LNCAP (cell line): ENCODE measurements at regions not wholly inside any gene's neighbourhood (a gene's known extent, or its start where the extent isn't known, plus 50 kb on each side); places are given as distances from the start of the nearest gene placed in this dataset.

ENCODE experiments used
- CTCF ChIP-seq: fragments of 450-650 bp; IDR thresholded peaks from 2 replicates; pipeline ENCODE4 v1.5.1; 2017; ENCODE audit warnings: mild to moderate bottlenecking

DNA sequence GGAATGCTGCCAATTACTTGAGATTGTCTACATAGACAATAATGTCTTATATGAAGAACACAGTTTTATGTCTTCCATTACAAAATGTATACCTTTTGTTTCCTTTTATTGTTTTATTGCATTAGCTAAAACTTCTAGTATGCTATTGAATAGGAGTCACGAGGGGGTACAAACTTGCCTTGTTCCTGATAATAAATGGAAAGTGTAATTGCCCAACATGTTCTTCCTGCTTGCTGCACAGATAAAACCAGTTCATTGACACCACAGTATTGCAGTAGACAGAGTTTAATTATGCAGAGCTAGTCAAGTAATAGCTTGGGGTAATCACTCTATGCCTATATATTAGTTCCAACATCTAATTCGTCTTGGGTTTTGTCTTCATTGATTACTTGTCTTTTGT is 1276.2 kb upstream of the NRXN1 start:
- no peak for TF ChIP-seq CTCF

DNA sequence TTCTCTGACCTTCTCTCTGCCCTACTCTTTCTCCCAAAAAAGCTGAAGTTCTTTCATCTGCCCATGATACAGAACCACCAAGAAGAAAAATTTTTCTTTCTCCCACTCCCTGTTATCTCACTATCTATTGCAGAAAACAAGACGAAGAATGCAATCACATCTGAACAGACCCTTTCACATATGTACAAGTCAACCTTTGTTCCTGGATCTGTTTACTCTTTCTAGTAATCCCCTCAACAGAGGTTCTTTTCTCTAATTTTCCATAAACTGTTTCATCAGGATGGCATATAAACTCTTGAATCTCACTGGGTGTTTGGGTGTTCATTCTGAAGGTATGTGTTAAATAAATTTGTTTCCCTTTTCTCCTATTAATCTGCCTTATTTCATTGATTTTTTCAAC is 1262.7 kb upstream of the NRXN1 start:
- no peak for TF ChIP-seq CTCF

DNA sequence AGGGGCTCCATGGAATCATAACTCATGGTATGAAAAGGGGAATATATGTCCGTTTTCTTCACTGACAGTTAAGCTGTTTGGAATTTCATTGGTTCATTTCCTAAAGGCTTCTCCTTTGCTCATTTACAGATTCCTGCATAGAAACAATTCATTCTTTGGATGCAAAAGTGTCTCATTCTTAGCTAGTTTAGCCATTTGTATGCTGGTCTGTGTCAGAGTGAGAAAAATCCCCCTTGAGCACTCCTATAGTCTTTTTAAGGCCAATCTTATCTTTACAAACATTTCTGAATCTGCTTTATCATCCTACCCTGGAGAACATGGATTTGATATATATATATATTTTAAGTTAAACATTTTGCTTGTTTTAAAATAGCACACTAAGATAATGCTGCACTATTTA is 1260.9 kb upstream of the NRXN1 start:
- TF ChIP-seq CTCF = no peak

DNA sequence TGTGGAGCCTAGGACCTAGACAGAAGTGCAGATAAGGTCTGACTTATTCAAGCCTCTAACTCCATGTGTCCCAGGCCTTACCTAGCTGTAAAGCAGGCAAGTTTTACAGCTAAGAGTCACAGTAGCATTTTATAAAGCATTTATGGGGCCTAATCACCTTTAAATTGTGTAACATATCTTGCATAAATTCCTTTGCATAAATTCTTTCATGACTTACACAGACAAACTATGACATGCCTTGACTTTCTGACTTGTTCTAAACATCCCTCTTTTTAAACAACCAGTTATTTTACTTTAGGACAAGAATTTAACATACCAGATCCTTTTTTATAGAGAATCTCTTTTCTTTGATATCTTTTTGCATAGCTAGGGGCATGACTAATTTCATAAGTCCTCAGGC is 1257.8 kb upstream of the NRXN1 start:
- no peak for TF ChIP-seq CTCF

GRCh38 chr2:52288596-52288995 is 1256.7 kb upstream of the NRXN1 start:
- no peak for TF ChIP-seq CTCF

DNA sequence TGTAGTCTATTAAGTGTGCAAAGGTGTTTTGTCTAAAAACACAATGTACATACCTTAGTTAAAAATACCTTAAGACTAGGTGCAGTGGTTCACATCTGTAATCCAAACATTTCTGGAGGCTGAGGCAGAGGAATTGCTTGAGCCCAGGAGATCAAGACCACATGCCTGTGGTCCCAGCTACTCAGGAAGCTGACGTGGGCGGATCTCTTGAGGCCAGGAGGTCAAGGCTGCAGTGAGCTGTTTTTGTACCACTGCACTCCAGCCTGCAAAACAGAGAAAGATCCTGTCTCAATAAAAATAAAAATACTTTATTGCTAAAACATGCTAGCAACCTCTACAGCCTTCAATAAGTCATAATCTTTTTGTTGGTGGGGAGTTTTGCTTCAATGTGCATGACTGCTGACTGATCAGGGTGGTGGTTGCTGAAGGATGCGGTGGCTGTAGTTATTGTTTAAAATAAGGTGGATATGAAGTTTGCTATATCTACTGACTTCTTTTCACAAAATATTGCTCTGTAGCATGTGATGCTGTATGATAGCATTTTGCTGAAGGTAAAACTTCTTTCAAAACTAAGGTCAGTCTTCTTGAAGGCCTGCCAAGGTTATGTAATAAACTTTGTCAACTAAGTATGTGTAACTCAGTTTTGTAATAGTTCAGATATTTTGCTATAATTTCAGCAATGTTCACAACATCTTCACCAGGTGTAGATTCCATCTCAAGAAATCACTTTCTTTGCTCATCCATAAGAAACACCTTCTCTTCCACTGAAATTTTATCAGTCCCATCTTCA is 1238.0 kb upstream of the NRXN1 start:
- no peak for TF ChIP-seq CTCF

- TF ChIP-seq CTCF = no peak
Measured at GRCh38 chr2:52264911-52265310, 1233.0 kb upstream of the NRXN1 start.

- TF ChIP-seq CTCF = no peak
Measured at GRCh38 chr2:52264488-52264887, 1232.6 kb upstream of the NRXN1 start.
